Putamen (tissue), 1 donor: ENCODE measurements at regions not wholly inside any gene's neighbourhood (a gene's known extent, or its start where the extent isn't known, plus 50 kb on each side); places are given as distances from the start of the nearest gene placed in this dataset.

Source experiments
- DNase-seq: peaks from one replicate; pipeline ENCODE4 v3.0.0-alpha.2; 2016; ENCODE audit warnings: low spot score

- no peak for DNase-seq
Measured at GRCh38 chr12:75974323-75975187, 57.0 kb downstream of the PHLDA1 start.

GRCh38 chr12:75971253-75971652 lies 60.3 kb downstream of the PHLDA1 start:
- no peak for DNase-seq

GRCh38 chr12:75970310-75970709 lies 61.3 kb downstream of the PHLDA1 start:
- DNase-seq = no peak

- no peak for DNase-seq
Measured at GRCh38 chr12:75969768-75970167, 61.8 kb downstream of the PHLDA1 start.

GRCh38 chr12:75965661-75966060 lies 65.9 kb downstream of the PHLDA1 start:
- no peak for DNase-seq

- no peak for DNase-seq
Measured at GRCh38 chr12:75964150-75964549, 67.4 kb downstream of the PHLDA1 start.

GRCh38 chr12:75961878-75962277 lies 69.7 kb downstream of the PHLDA1 start:
- DNase-seq = no peak

GRCh38 chr12:75960954-75961661 lies 70.5 kb downstream of the PHLDA1 start:
- DNase-seq = no peak

GRCh38 chr12:75960086-75960910 lies 71.3 kb downstream of the PHLDA1 start:
- DNase-seq = no peak

GRCh38 chr12:75959506-75959905 lies 72.1 kb downstream of the PHLDA1 start:
- no peak for DNase-seq

GRCh38 chr12:75959060-75959459 lies 72.5 kb downstream of the PHLDA1 start:
- no peak for DNase-seq

GRCh38 chr12:75955251-75955650 lies 76.3 kb downstream of the PHLDA1 start:
- DNase-seq = no peak

GRCh38 chr12:75954749-75955148 lies 76.8 kb downstream of the PHLDA1 start:
- no peak for DNase-seq

- no peak for DNase-seq
Measured at GRCh38 chr12:75954041-75954440, 77.5 kb downstream of the PHLDA1 start.

- DNase-seq = peak; percentile 35
Measured at GRCh38 chr12:75953312-75953906, 78.2 kb downstream of the PHLDA1 start.

- DNase-seq = no peak
Measured at GRCh38 chr12:75951399-75952278, 79.9 kb downstream of the PHLDA1 start.

GRCh38 chr12:75947156-75947723 lies 84.3 kb downstream of the PHLDA1 start:
- DNase-seq = no peak

GRCh38 chr12:75945581-75945980 lies 86.0 kb downstream of the PHLDA1 start:
- no peak for DNase-seq

GRCh38 chr12:75944905-75945432 lies 86.6 kb downstream of the PHLDA1 start:
- no peak for DNase-seq
